Heart right ventricle (tissue), 16 donors: ENCODE measurements at regions not wholly inside any gene's neighbourhood (a gene's known extent, or its start where the extent isn't known, plus 50 kb on each side); places are given as distances from the start of the nearest gene placed in this dataset.

Source experiments
- ATAC-seq, 8 donors: fragments of 200-7000 bp; cut with Tn5 transposase; one replicate each; pipeline ENCODE4 v1.9.1; 2020; ENCODE audit warnings: mild to moderate bottlenecking in 8 of 8, moderate library complexity in 8 of 8, moderate number of reproducible peaks in 1 of 8
- DNase-seq, 2 donors: peaks; one replicate each; pipeline ENCODE4 v3.0.0-alpha.2; 2020
- H3K27ac ChIP-seq, 10 donors: fragments of 200-600 bp; sonication (generic) in 2 of 10; one replicate each; pipeline versions ENCODE4 v1.5.0 to v1.8.0; 2020 to 2022; ENCODE audit warnings: mild to moderate bottlenecking in 3 of 10
- H3K27me3 ChIP-seq, 7 donors: fragments of 200-600 bp; one replicate each; pipeline ENCODE4 v1.8.0; 2021 to 2022; ENCODE audit warnings: mild to moderate bottlenecking in 2 of 7
- H3K36me3 ChIP-seq, 9 donors: fragments of 200-600 bp; sonication (generic) in 1 of 9; one replicate each; pipeline versions ENCODE4 v1.5.0 to v1.8.0; 2020 to 2022; ENCODE audit warnings: mild to moderate bottlenecking in 2 of 9
- H3K4me1 ChIP-seq, 9 donors: fragments of 200-600 bp; sonication (generic) in 1 of 9; one replicate each; pipeline versions ENCODE4 v1.5.0 to v1.8.0; 2020 to 2022; ENCODE audit warnings: mild to moderate bottlenecking in 4 of 9
- H3K4me3 ChIP-seq, 10 donors: fragments of 200-600 bp; sonication (generic) in 2 of 10; one replicate each; pipeline versions ENCODE4 v1.5.0 to v1.8.0; 2020 to 2022; ENCODE audit warnings: mild to moderate bottlenecking in 7 of 10, moderate library complexity in 2 of 10
- H3K9me3 ChIP-seq, 11 donors: fragments of 200-600 bp in 10 of 11; sonication (generic) in 2 of 11; one replicate each; pipeline versions ENCODE4 v1.5.0 to v1.8.0; 2013 to 2022; ENCODE audit warnings: mild to moderate bottlenecking in 2 of 11, control low read depth in 1 of 11, moderate library complexity in 1 of 11
- WGBS, 2 donors: extraction: QIAGEN DNeasy Blood & Tissue Kit; methylation state at CpG; one replicate each; pipeline ENCODE4 v1.1.7; 2013; ENCODE audit warnings: inconsistent platforms in 1 of 2; 5-methylcytosine and 5-hydroxymethylcytosine counted together
- intact Hi-C, 10 donors: fragments of 100-400 bp; cut with DNase I; formaldehyde crosslinking; loops; one replicate each; pipeline versions ENCODE4 v1.11.1 to v1.14.2; 2022
- TF ChIP-seq, protein P1 (sequence below), 9 donors: fragments of 200-600 bp; sonication (generic) in 2 of 9; IDR thresholded peaks; one replicate each; pipeline versions ENCODE4 v1.5.0 to v1.8.0; 2021 to 2022; ENCODE audit warnings: antibody characterized with exemption in 9 of 9, mild to moderate bottlenecking in 5 of 9, moderate library complexity in 1 of 9
- donor health status: Arrhythmogenic right ventricular cardiomyopathy.
- donor health status: ischemic (EF 13 %, LVEDD 7.1; RV severe dilation, severe dysfunction).
- donor health status: healthy with polysubstance abuse.
- donor health status: DM: no; HTN: yes; CAD: no.
- donor health status: DM: no; HTN: no; CAD: no.
- donor health status: ischemic (EF 25% LVEDD 6.9; RV normal size, moderate dysfunction).
- donor health status: ischemic (EF 25% LVEDD 5.7; RV mildly dilated, moderate dysfunction).
- donor health status: healthy.
- donor health status: DM: yes; HTN: yes; CAD: no.
- donor health status: Ischemic cardiomyopathy.
- donor health status: ischemic (EF 35%, LVEDD 5.7; RV mildly dilated, moderate dysfunction).
- donor health status: nonischemic (EF 11% LVEDD 7.7; RV severe dilation, severe dysfunction).
- donor health status: DM: yes; HTN: yes; CAD: no.
- donor health status: PGD.
- donor health status: ischemic (EF 29% LVEDD 5.4; RV normal size, mild dysfunction).
- donor health status: nonischemic (EF 23%, LVEDD 6.1; RV moderate dilation, normal function).

DNA sequence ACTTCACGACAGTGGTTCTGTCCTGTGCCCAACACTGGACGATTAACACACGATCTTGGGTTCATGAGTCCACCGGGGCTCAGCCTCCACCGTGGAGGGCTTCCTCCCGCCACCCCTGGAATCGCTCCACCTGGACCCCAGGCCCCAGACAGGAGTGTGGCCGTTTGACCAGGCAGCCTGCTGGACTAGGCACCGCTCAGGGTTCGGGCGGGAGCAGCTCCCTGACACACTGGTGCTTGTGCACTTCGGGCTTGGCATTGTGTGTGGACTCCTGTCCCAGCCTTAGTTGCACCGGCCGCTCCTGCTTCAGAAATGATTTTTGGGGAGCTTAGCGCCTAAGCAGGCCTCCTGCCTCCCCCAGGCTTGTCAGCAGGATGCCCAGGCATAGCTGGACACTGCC is 617.4 kb upstream of the SALL3 start:
- H3K4me3 ChIP-seq: no peak overlapping the region
- no peaks in the 10 kb centered on the region for H3K36me3 ChIP-seq
- intact Hi-C loops: no loop called here
- DNase-seq: no peak
- no peaks in the 10 kb centered on the region for H3K4me1 ChIP-seq
- H3K27me3 ChIP-seq: no peaks in the 10 kb centered on the region
- no peak for ATAC-seq
- H3K9me3 ChIP-seq: peaks cover 0 to 13% (median 0%) of the 10 kb centered on the region in 11 donors
- WGBS, 2 donors: 86 to 89% methylated on average over 15 of the region's 15 CpGs
- TF ChIP-seq, protein P1, sequence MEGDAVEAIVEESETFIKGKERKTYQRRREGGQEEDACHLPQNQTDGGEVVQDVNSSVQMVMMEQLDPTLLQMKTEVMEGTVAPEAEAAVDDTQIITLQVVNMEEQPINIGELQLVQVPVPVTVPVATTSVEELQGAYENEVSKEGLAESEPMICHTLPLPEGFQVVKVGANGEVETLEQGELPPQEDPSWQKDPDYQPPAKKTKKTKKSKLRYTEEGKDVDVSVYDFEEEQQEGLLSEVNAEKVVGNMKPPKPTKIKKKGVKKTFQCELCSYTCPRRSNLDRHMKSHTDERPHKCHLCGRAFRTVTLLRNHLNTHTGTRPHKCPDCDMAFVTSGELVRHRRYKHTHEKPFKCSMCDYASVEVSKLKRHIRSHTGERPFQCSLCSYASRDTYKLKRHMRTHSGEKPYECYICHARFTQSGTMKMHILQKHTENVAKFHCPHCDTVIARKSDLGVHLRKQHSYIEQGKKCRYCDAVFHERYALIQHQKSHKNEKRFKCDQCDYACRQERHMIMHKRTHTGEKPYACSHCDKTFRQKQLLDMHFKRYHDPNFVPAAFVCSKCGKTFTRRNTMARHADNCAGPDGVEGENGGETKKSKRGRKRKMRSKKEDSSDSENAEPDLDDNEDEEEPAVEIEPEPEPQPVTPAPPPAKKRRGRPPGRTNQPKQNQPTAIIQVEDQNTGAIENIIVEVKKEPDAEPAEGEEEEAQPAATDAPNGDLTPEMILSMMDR (IDR thresholded peaks at IDR 0.05): no peak
- H3K27ac ChIP-seq: no peak overlapping the region

DNA sequence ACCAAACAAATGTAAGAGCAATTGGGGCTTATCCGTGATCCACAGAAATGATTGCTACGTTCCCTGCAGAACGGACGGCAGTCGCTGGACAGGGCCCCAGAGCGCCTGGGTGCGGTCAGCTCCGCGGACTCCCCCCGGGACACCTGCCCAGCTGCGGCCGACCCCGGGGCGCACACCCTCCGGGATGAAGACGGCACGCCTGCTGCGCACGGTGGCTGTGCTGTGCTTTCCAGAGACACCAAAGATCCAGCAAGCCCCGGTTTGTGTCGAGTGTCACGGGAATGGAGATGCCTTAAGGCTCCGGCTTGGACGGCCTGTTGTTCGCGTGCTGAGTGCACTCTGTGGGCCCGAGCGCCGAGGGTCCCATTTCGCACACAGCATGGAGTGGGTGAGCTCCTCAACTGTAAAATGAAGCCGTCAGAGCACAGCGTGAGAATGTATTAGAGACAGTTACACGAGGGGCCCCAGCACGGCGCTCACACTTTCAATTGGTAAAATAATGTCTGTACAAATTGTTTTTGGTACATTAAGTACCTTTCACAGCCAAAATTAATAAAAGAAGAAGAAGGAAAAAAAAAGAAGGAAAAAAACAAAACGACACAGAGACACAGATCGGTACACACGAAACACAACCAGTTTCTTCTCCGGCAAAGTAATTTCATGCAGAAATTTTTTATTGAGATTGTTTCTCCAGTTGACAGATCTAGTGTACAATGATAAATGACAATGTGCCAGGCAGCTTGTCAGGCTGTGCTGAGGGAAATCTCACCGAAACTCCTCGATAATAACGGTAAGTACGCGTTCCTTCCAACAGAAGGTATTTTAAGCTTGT is 615.8 kb upstream of the SALL3 start:
- no peak for DNase-seq
- H3K27ac ChIP-seq: no peak overlapping the region
- intact Hi-C loops: no loop called here
- peaks cover 0 to 3% (median 0%) of the 10 kb centered on the region in 7 donors for H3K27me3 ChIP-seq
- ATAC-seq: no peak
- WGBS, 2 donors: 93 to 96% methylated on average over 44 of the region's 44 CpGs
- H3K36me3 ChIP-seq: no peaks in the 10 kb centered on the region
- H3K4me1 ChIP-seq: no peaks in the 10 kb centered on the region
- peaks cover 0 to 6% (median 0%) of the 10 kb centered on the region in 11 donors for H3K9me3 ChIP-seq
- TF ChIP-seq, protein P1 (IDR thresholded peaks at IDR 0.05): no peak
- H3K4me3 ChIP-seq: no peak overlapping the region

DNA sequence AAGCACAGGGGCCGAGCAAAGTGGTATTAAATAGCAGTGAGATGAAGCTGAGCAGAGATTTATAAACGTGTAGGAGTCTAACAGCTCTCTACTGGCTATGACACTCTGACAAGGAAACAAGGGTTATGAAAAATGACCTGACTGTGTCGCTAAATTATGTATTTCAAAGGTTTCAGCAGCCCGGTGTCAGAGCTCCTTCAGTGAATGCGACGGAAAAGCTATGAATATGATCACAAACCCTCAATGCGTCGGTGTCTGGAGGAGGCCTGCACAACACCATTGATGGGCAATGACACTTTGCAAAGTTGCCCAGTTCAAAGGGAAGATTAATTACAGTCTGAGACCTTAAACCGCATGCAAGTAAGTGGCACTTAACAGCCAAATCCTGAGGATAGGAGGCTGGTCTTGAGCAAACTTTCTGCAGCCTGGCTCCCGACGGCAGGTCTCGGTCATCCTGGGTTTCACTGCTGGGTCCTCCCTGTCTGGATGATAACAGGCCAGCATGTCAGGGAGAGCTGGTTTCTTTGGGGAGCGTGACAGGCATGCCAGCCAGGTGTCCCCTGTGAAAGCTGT is 615.1 kb upstream of the SALL3 start:
- no peaks in the 10 kb centered on the region for H3K4me1 ChIP-seq
- intact Hi-C loops: no loop called here
- DNase-seq (no peak), ATAC-seq (no peak)
- TF ChIP-seq, protein P1 (IDR thresholded peaks at IDR 0.05): no peak
- H3K9me3 ChIP-seq: peaks cover 0 to under 1% (median 0%) of the 10 kb centered on the region in 11 donors
- H3K27me3 ChIP-seq: peaks cover 0 to 3% (median 0%) of the 10 kb centered on the region in 7 donors
- H3K27ac ChIP-seq: no peak overlapping the region
- H3K4me3 ChIP-seq: no peak overlapping the region
- 72 to 86% methylated on average over 13 of the region's 13 CpGs for WGBS, 2 donors
- H3K36me3 ChIP-seq: no peaks in the 10 kb centered on the region

DNA sequence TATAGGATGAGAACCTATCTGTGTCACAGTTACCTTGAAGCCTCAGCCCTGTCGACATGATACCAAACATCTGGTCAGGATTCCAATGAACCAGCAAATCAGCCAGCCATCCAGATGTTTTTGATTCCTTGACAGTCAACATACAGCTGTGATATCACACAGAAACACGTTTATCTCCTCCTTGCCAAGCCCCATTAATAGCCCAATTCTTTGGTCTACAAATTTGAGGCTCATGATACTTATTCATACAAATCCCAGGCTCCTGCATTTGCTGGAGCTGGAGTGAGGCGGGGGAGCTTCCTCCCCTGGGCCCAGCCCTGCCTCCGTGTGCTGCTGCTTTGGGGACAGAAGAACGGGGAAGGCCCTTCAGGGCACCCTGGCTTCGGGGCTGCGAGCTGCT is 611.6 kb upstream of the SALL3 start:
- TF ChIP-seq, protein P1 (IDR thresholded peaks at IDR 0.05): no peak
- H3K27ac ChIP-seq: no peak overlapping the region
- ATAC-seq: peak in 1 of 8 donors; percentile 30

More for the DNA sequence above, 611.6 kb upstream of the SALL3 start:
- no peaks in the 10 kb centered on the region for H3K9me3 ChIP-seq
- peaks cover 0 to 3% (median 0%) of the 10 kb centered on the region in 7 donors for H3K27me3 ChIP-seq
- H3K4me1 ChIP-seq: no peaks in the 10 kb centered on the region
- no peaks in the 10 kb centered on the region for H3K36me3 ChIP-seq
- WGBS, 2 donors: 48 to 51% methylated on average over 7 of the region's 7 CpGs
- DNase-seq: no peak
- no peak overlapping the region for H3K4me3 ChIP-seq
- intact Hi-C loops: no loop called here
